Right lobe of liver (tissue), 4 donors: ENCODE measurements at regions not wholly inside any gene's neighbourhood (a gene's known extent, or its start where the extent isn't known, plus 50 kb on each side); places are given as distances from the start of the nearest gene placed in this dataset.

Source experiments
- CTCF ChIP-seq, 4 donors: fragments of 200-600 bp in 3 of 4; fragments of 450-650 bp in 1 of 4; IDR thresholded peaks; one replicate each; pipeline versions ENCODE4 v1.5.1 to v1.8.0; 2016 to 2022; ENCODE audit warnings: antibody characterized with exemption in 4 of 4, mild to moderate bottlenecking in 2 of 4
- POLR2A ChIP-seq: fragments of 450-650 bp; IDR thresholded peaks from one replicate; pipeline ENCODE4 v1.6.1; 2017; ENCODE audit warnings: antibody characterized with exemption, mild to moderate bottlenecking
- donor health status: DM: no; HTN: no; CAD: no.
- donor health status: DM: no; HTN: no; CAD: no.
- donor health status: DM: no; HTN: yes; CAD: no.

GRCh38 chr6:27544612-27545260 lies 71.8 kb upstream of the ZNF184 start:
- TF ChIP-seq CTCF (IDR thresholded peaks at IDR 0.05) (no peak), POLR2A (no peak)
